Panc1 (cell line): ENCODE measurements at regions not wholly inside any gene's neighbourhood (a gene's known extent, or its start where the extent isn't known, plus 50 kb on each side); places are given as distances from the start of the nearest gene placed in this dataset.

Experiments
- ATAC-seq: fragments of 200-7000 bp; cut with Tn5 transposase; 2 replicates; pipeline ENCODE4 v1.9.1; 2020; ENCODE audit warnings: mild to moderate bottlenecking, moderate library complexity
- BruUV-seq: library from RNA; stranded (reverse); fragments of 400-500 nt; replicated peaks from 2 replicates; lab custom pipeline; 2021; lab: Mats Ljungman, UMichigan
- CTCF ChIA-PET: fragments of 300-600 bp; sonication (Branson Sonifier 250); formaldehyde crosslinking; loops from one replicate; lab custom pipeline; 2022; ENCODE audit warnings: antibody characterized with exemption; lab: Charles Lee
- POLR2A ChIA-PET: fragments of 300-600 bp; sonication (Branson Sonifier 250); formaldehyde crosslinking; loops from one replicate; lab custom pipeline; 2022; ENCODE audit warnings: antibody characterized with exemption; lab: Charles Lee
- DNase-seq: peaks from one replicate; pipeline ENCODE4 v3.0.0-alpha.2; 2010; ENCODE audit warnings: low read depth, low spot score
- H3K27ac ChIP-seq: 2 replicates; pipeline ENCODE4 v1.5.1; 2011; ENCODE audit warnings: mild to moderate bottlenecking, low read length, inconsistent platforms
- H3K27me3 ChIP-seq: fragments of 200-500 bp; sonication (Bioruptor generic); 2 replicates; pipeline ENCODE4 v1.6.0; 2014; ENCODE audit warnings: low read length, inconsistent platforms; ENCODE audit not compliant: control insufficient read depth, insufficient read depth
- H3K36me3 ChIP-seq: fragments of 200-500 bp; sonication (Bioruptor generic); 2 replicates; pipeline ENCODE4 v1.5.1; 2014; ENCODE audit warnings: inconsistent platforms, mild to moderate bottlenecking, low read length, moderate library complexity; ENCODE audit not compliant: control insufficient read depth, insufficient read depth
- H3K4me1 ChIP-seq: 2 replicates; pipeline ENCODE4 v1.5.1; 2011; ENCODE audit warnings: inconsistent platforms, mild to moderate bottlenecking, low read length, moderate library complexity; ENCODE audit not compliant: control insufficient read depth, insufficient read depth
- H3K4me3 ChIP-seq, 2 experiments: 2 replicates each; pipeline ENCODE4 v1.5.1; 2011 to 2012; ENCODE audit warnings: low read depth in 2 of 2, low read length in 2 of 2, mild to moderate bottlenecking in 2 of 2, inconsistent platforms in 1 of 2, moderate library complexity in 1 of 2
- H3K9me3 ChIP-seq: fragments of 200-500 bp; sonication (Bioruptor generic); 2 replicates; pipeline ENCODE4 v1.5.1; 2014; ENCODE audit warnings: low read depth, mild to moderate bottlenecking, inconsistent platforms, low read length, moderate library complexity; ENCODE audit not compliant: control insufficient read depth, insufficient read depth
- POLR2AphosphoS5 ChIP-seq: IDR thresholded peaks from 2 replicates; pipeline ENCODE4 v1.6.1; 2012; ENCODE audit warnings: mild to moderate bottlenecking, low read depth, low read length, moderate library complexity
- SIN3A ChIP-seq: IDR thresholded peaks from 2 replicates; pipeline ENCODE4 v1.6.1; 2012; ENCODE audit warnings: low read depth, mild to moderate bottlenecking, low read length, moderate library complexity, borderline replicate concordance; ENCODE audit not compliant: insufficient read depth
- TCF7L2 ChIP-seq: IDR thresholded peaks from 2 replicates; pipeline ENCODE4 v1.6.1; 2011; ENCODE audit warnings: mild to moderate bottlenecking, low read depth, low read length, inconsistent platforms
- in situ Hi-C: cut with HindIII; loops from 2 replicates; pipeline ENCODE4 v1.10.0; 2016; ENCODE audit warnings: low sequenced_read_pairs, low pct_unique_long_range_greater_than_20kb
- intact Hi-C: fragments of 100-400 bp; cut with micrococcal nuclease; formaldehyde crosslinking; loops from one replicate; pipeline ENCODE4 v1.10.0; 2022; ENCODE audit not compliant: unreplicated experiment
- TF ChIP-seq, protein P1 (sequence below): fragments of 450-650 bp; IDR thresholded peaks from 2 replicates; pipeline ENCODE4 v1.5.1; 2017; ENCODE audit warnings: mild to moderate bottlenecking
- TF ChIP-seq, protein P2 (sequence below), 2 experiments: IDR thresholded peaks; 2 replicates each; pipeline ENCODE4 v1.6.1; 2011 to 2012; ENCODE audit warnings: low read depth in 2 of 2, control low read depth in 1 of 2, low read length in 1 of 2, mild to moderate bottlenecking in 1 of 2, moderate library complexity in 1 of 2; ENCODE audit not compliant: insufficient read depth in 1 of 2

GRCh38 chrX:39922926-39923325, 174.8 kb downstream of the BCOR start:
- no peak for ATAC-seq
- CTCF ChIA-PET: no interaction called here
- in situ Hi-C loops (no loop called here), intact Hi-C loops (no loop called here)
- Histone ChIP-seq H3K27ac (no peak overlapping the region), H3K27me3 (no peaks in the 10 kb centered on the region), H3K4me3 (no peak overlapping the region), H3K36me3 (no peaks in the 10 kb centered on the region), H3K9me3 (no peaks in the 10 kb centered on the region), H3K4me1 (no peaks in the 10 kb centered on the region)
- BruUV-seq: no TSS peak
- POLR2A ChIA-PET: no interaction called here
- TF ChIP-seq TCF7L2 (no peak), SIN3A (no peak), POLR2AphosphoS5 (no peak)
- TF ChIP-seq, protein P1, sequence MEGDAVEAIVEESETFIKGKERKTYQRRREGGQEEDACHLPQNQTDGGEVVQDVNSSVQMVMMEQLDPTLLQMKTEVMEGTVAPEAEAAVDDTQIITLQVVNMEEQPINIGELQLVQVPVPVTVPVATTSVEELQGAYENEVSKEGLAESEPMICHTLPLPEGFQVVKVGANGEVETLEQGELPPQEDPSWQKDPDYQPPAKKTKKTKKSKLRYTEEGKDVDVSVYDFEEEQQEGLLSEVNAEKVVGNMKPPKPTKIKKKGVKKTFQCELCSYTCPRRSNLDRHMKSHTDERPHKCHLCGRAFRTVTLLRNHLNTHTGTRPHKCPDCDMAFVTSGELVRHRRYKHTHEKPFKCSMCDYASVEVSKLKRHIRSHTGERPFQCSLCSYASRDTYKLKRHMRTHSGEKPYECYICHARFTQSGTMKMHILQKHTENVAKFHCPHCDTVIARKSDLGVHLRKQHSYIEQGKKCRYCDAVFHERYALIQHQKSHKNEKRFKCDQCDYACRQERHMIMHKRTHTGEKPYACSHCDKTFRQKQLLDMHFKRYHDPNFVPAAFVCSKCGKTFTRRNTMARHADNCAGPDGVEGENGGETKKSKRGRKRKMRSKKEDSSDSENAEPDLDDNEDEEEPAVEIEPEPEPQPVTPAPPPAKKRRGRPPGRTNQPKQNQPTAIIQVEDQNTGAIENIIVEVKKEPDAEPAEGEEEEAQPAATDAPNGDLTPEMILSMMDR: no peak
- TF ChIP-seq, protein P2, sequence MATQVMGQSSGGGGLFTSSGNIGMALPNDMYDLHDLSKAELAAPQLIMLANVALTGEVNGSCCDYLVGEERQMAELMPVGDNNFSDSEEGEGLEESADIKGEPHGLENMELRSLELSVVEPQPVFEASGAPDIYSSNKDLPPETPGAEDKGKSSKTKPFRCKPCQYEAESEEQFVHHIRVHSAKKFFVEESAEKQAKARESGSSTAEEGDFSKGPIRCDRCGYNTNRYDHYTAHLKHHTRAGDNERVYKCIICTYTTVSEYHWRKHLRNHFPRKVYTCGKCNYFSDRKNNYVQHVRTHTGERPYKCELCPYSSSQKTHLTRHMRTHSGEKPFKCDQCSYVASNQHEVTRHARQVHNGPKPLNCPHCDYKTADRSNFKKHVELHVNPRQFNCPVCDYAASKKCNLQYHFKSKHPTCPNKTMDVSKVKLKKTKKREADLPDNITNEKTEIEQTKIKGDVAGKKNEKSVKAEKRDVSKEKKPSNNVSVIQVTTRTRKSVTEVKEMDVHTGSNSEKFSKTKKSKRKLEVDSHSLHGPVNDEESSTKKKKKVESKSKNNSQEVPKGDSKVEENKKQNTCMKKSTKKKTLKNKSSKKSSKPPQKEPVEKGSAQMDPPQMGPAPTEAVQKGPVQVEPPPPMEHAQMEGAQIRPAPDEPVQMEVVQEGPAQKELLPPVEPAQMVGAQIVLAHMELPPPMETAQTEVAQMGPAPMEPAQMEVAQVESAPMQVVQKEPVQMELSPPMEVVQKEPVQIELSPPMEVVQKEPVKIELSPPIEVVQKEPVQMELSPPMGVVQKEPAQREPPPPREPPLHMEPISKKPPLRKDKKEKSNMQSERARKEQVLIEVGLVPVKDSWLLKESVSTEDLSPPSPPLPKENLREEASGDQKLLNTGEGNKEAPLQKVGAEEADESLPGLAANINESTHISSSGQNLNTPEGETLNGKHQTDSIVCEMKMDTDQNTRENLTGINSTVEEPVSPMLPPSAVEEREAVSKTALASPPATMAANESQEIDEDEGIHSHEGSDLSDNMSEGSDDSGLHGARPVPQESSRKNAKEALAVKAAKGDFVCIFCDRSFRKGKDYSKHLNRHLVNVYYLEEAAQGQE (IDR thresholded peaks at IDR 0.05; ENCODE audit: insufficient read depth in 1 of 2, low read depth in 2 of 2, low read length in 1 of 2): no peak
- DNase-seq: no peak

GRCh38 chrX:39927380-39927779, 170.4 kb downstream of the BCOR start:
- DNase-seq (no peak), ATAC-seq (no peak)
- ChIA-PET CTCF (no interaction called here), POLR2A (no interaction called here)
- Histone ChIP-seq H3K27ac (no peak overlapping the region), H3K4me3 (no peak overlapping the region), H3K36me3 (no peaks in the 10 kb centered on the region), H3K27me3 (no peaks in the 10 kb centered on the region), H3K4me1 (no peaks in the 10 kb centered on the region), H3K9me3 (no peaks in the 10 kb centered on the region)
- TF ChIP-seq, protein P1: no peak
- TF ChIP-seq, protein P2 (IDR thresholded peaks at IDR 0.05; ENCODE audit: insufficient read depth in 1 of 2, low read depth in 2 of 2, low read length in 1 of 2): no peak
- no peak for TF ChIP-seq TCF7L2
- no peak for TF ChIP-seq SIN3A
- TF ChIP-seq POLR2AphosphoS5: no peak
- in situ Hi-C loops: no loop called here
- intact Hi-C loops: no loop called here
- BruUV-seq: no TSS peak
